GM21529 (cell line): ENCODE measurements at regions not wholly inside any gene's neighbourhood (a gene's known extent, or its start where the extent isn't known, plus 50 kb on each side); places are given as distances from the start of the nearest gene placed in this dataset.

Source experiments
- ATAC-seq: cut with Tn5 transposase; IDR thresholded peaks from one replicate; pipeline ENCODE4 v1.9.1; 2021; ENCODE audit not compliant: unreplicated experiment

GRCh38 chr4:186931519-186931918 is 207.9 kb upstream of the FAT1 start:
- no peak for ATAC-seq

DNA sequence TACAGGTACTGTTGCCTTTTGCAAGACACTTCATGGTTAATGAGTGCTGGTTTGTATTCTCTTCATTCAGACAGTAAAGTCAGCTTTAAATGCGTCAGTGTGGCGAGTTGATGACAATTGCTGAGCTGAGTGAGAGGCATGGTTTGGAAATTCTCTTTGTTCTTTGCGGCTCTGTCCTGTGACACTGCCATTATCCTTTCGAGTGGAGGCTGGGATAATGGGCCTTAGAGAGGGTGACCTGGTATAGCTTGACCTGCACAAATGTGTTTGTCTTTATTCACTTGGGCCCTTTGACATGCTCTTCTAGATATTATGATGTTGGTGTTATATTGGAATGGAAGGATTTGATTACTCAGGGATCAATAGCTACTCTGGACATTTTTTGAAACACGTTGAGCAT is 208.5 kb upstream of the FAT1 start:
- no peak for ATAC-seq

GRCh38 chr4:186932631-186933187 is 209.1 kb upstream of the FAT1 start:
- ATAC-seq: no peak

GRCh38 chr4:186934244-186934643 is 210.6 kb upstream of the FAT1 start:
- ATAC-seq: no peak

DNA sequence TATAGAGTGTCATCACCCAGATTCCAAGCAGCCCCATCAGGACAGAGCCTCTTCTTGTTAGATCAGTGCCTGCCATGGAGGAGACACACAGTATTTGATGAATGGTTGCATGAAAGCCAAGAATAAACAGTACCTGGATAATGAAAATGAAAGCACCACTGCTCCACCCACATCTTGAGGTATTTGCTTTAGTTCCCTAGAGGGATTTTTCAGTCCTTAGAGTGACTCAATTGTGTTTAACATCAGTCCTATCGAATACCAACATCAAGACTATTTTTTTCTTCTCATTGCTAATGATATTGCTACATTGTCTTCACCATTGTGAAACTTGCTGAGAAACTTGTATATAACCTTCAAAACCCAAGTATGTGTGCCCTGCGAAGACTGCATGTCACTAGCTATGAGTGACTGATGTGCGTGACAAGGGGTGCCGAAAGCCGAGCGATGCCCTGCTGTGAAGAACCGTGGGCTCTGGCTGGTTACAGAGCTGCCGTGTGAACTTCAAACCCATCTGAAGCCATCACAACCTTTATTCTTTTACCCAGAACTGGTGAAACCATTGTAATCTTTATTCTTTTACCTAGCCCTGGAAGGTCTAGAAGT is 211.3 kb upstream of the FAT1 start:
- ATAC-seq: no peak

- ATAC-seq: no peak
Observed at GRCh38 chr4:186935901-186936300, 212.2 kb upstream of the FAT1 start.

DNA sequence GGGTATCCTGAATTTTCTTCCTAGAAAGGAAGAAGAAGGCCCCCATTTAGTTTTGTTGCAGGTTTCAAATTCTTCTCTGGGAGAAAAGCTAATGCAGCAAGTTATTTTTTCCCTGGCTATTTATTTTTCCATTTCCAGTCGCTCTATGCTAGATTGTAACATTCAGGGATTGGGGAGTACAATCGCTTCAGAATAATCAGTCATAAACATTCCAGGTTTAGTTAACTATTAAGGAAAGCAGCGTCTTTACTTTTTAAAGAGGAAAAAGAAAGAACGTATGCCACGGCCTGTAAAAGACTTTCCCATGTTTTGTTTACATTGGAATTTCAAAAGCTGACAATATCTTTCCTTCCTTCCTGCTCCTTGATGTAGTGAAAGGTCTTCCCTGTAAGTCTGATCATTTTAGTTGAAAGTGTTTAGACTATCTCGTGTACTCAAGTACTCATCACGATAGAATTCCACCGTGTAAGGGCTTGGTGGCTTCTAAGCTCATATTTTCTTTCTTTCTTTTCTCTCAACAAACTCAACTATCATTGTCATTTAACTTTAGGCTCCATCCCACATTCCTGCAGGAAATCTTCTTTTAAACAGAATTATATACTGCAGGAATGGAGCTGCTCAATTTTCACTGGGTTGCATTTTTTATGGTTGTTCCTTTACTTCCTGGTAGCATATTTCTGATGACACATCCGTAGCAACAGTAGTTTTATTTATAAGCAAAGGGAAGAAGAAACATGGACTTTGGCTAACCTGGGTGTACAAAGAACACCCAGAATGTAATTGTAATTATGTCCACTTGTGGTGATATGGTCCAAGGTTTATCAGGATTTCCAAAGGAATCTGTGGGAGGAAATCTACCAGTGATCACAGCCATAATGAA is 213.1 kb upstream of the FAT1 start:
- no peak for ATAC-seq

GRCh38 chr4:186939226-186939625 is 215.6 kb upstream of the FAT1 start:
- no peak for ATAC-seq

DNA sequence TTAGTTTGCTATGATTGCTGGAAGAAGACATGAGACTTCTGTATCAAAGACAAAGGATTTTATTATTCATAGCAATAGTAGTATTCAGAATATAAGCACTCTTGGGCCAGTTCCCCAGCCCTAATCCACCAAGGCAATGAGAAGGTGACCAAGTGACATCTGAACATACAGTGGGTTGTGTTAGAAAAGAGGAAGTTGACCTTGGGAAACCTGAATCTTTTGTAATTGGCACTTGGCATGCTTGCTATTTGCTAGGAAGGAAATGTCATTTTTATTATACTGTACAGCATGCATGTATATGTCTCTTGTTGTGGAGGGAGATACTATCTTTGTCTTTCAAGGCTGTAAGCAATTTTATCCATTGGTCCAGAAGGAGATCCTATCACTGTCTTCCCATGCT is 216.1 kb upstream of the FAT1 start:
- no peak for ATAC-seq

DNA sequence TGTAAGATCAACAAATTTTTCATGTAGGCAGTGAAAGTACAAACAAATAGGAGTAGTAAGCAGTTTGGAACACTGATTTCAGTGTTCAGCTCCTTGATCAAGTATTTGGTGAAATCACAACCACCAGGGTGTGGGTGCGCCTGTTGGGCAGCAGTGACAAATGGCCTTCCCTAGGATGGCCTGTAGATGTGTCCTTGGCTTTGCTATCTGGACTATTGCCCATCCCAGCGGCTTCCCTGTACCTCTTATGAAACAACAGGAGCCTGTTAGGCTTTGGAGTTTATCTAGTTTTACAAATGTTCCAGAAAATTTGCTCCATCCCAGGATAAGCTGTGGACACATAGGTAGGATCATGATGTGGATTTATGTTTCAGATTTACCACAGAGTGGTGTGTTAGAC is 216.8 kb upstream of the FAT1 start:
- no peak for ATAC-seq

- no peak for ATAC-seq
Observed at GRCh38 chr4:186942758-186943377, 219.2 kb upstream of the FAT1 start.

DNA sequence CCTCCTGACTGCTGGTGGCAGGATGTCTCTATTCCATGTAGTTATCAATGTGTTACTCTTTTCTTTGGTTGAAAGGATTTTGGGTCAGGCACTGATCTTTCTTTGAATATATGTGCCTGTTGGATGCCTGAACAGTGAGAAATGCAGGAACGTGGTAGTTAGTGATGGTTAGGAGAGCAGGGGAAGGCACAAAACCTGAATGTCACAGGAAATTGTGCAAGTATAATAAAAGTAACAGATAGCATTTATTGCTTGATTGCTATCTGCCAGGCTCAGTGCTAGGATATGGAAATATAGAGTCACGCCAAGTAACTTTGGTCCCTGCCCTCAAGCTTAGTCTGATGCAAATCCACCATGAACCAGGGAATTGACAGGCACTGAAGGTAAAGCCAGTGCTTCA is 219.8 kb upstream of the FAT1 start:
- ATAC-seq: no peak

GRCh38 chr4:186946136-186946535 is 222.5 kb upstream of the FAT1 start:
- ATAC-seq: no peak

- no peak for ATAC-seq
Observed at GRCh38 chr4:186946682-186947294, 223.1 kb upstream of the FAT1 start.

DNA sequence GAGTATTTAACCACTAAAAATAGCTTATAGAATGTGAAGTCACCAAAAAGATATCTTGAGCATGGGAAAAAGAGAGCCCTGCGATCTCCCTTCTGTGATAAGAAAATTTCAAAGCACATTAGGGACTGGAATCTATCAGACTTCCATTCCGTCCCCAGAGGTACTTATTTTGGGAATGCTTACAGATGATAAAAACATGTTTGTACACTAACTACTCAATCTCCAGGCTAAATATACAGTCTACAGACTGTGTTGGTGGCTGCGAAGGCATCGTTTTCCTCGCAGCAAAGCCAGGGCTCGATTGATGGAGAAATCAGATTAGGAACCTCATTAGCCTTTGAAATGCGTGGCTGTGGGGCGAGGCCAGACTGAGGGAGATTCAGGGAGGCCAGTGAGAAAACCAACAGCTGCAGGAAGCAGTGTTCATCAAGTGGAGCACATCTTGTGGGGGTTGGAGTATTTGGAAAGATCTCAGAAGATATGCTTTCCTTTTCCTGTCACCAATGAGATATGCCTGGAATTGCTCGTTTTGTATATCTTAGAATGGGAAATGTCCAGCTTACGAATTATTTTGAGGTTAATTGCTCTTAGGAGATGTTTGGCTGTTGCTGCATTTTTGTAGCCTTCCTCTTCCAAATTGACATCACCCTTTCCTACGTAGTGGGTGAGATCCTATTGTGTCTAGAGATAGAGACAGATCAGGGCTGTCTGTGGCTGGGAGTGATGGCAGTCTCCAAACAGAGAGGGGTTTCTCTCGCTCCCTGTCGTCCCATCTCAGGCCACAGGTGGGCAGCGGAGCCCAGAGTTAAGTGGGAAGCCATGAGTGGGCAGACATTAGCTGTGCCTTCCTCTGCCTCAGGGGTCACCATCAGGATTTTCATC is 224.9 kb upstream of the FAT1 start:
- ATAC-seq: no peak

DNA sequence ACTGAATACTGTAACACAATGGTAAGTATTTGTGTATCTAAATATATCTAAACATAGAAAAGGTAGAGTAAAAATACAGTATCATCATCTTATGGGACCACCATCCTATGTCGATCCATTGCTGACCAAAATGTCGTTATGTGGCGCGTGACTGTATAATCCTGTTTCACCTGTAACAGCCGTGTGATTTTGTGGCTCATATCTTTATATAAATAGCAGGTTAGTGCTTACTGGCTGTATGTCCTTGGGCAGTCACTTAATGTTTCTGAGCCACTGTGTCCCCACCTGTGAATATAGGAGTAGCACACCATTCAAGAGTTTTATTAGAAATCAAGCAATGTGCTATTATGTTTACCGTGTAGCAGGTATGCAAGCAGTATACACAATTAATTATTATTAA is 226.2 kb upstream of the FAT1 start:
- no peak for ATAC-seq

DNA sequence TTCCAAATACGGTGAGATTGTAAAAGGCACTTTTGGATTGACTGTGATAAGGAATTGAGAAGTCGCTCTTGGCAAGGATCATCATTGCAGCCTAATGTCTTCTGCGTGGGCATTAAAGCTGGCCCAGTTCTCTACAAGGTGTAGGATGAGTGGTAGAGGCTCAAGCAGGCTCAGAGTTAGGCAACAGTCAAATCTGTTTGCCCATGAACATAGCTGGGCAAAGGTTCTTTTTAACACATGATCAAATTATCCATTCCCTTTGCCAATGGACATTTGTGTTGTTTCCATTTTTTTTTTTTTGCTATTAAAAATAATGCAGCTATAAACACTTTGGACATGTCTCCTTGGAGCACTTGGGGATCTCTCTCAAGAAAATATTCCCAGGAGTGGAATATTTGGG is 229.1 kb upstream of the FAT1 start:
- ATAC-seq: no peak

DNA sequence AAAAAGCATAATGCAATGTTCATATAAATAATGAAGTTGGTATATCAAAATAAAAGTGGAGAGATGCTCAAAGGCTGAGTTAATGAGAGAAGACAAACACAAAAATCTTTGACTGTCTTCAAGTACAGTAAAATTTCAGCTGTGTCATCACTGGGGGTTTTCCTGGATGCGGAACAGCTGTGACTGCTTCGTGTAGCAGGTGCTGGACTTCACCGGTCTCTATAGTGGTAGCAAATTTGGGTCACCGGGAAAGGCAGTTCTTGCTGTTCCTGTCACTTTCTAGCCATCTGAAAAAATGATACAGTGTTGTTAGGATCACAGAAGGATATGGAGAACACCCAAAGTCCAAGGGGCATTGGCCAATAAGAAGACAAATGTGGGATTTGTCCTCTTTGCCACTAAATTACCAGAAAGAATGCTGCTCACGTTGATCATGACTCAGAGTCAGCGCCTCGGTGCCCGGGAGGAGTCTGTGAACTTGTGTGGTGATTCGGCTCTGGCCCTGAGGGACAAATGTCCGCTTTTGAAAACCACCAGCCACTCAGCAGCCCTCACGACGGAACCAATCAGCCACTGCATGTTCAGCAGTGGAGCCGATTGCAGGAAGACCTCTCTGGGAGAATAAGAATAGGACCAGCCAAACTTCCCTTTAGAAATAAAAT is 230.1 kb upstream of the FAT1 start:
- no peak for ATAC-seq

DNA sequence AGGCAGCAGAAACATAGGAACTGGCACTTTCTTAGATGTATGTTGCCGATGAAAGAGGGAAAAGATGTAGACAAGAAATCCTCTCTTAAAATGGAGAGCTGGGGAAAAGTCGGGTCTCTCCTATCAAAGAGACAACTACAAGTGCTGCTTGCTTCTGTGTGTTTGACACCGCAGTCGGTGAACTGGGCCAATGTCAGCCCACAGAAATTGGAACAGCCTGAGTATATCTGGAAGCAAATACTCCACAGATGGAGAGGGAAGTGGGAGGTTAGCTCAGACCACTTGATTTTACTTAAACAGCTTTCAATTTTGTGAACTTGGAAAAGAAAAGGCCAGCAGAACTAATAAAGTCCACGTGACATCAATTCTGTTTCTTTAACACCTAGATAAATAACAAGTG is 230.9 kb upstream of the FAT1 start:
- ATAC-seq: no peak

GRCh38 chr4:186954956-186955355 is 231.3 kb upstream of the FAT1 start:
- no peak for ATAC-seq
